Transverse colon (tissue), 4 donors: ENCODE measurements at regions not wholly inside any gene's neighbourhood (a gene's known extent, or its start where the extent isn't known, plus 50 kb on each side); places are given as distances from the start of the nearest gene placed in this dataset.

ENCODE experiments used
- DNase-seq: peaks from one replicate; pipeline ENCODE4 v3.0.0-alpha.2; 2019
- H3K27ac ChIP-seq, 4 donors: fragments of 200-600 bp; sonication (generic); 2 replicates each; pipeline ENCODE4 v1.5.1; 2016 to 2018; ENCODE audit warnings: inconsistent platforms in 4 of 4
- H3K27me3 ChIP-seq: fragments of 200-600 bp; sonication (generic); 2 replicates; pipeline ENCODE4 v1.5.1; 2017; ENCODE audit warnings: inconsistent platforms
- H3K36me3 ChIP-seq, 4 donors: fragments of 200-600 bp; sonication (generic); 2 replicates each; pipeline ENCODE4 v1.5.1; 2017 to 2019; ENCODE audit warnings: inconsistent platforms in 4 of 4
- H3K4me1 ChIP-seq, 4 donors: fragments of 200-600 bp; sonication (generic); 2 replicates each; pipeline ENCODE4 v1.5.1; 2017 to 2020; ENCODE audit warnings: inconsistent platforms in 4 of 4
- H3K4me3 ChIP-seq, 4 donors: fragments of 200-600 bp; sonication (generic); 1 replicate in 1 of 4; 2 replicates in 3 of 4; pipeline versions ENCODE4 v1.5.1 to v1.6.1; 2017 to 2019; ENCODE audit warnings: inconsistent platforms in 4 of 4
- H3K9me3 ChIP-seq, 2 donors: fragments of 200-600 bp; sonication (generic); 2 replicates each; pipeline ENCODE4 v1.5.1; 2017 to 2019; ENCODE audit warnings: inconsistent platforms in 2 of 2
- CTCF ChIP-seq, 5 experiments: fragments of 200-600 bp in 3 of 5; fragments of 450-650 bp in 2 of 5; sonication (generic) in 3 of 5; IDR thresholded peaks; 1 replicate in 2 of 5; 2 replicates in 3 of 5; pipeline ENCODE4 v1.5.1; 2016 to 2017; ENCODE audit warnings: antibody characterized with exemption in 5 of 5, inconsistent platforms in 3 of 5, mild to moderate bottlenecking in 2 of 5, moderate library complexity in 1 of 5
- EP300 ChIP-seq: sonication (generic); formaldehyde crosslinking; IDR thresholded peaks from one replicate; pipeline ENCODE4 v1.6.1; 2017; ENCODE audit warnings: antibody characterized with exemption, low read depth
- POLR2A ChIP-seq: fragments of 450-650 bp; IDR thresholded peaks from one replicate; pipeline ENCODE4 v1.6.1; 2016; ENCODE audit warnings: antibody characterized with exemption, mild to moderate bottlenecking, moderate library complexity
- POLR2AphosphoS5 ChIP-seq, 3 donors: sonication (generic); formaldehyde crosslinking; IDR thresholded peaks; one replicate each; pipeline ENCODE4 v1.6.1; 2016; ENCODE audit warnings: antibody characterized with exemption in 3 of 3
- WGBS, 2 donors: methylation state at CpG; one replicate each; pipeline ENCODE4 v1.1.5; 2018; ENCODE audit warnings: low coverage in 1 of 2; 5-methylcytosine and 5-hydroxymethylcytosine counted together
- in situ Hi-C, 4 donors: fragments of 200-750 bp; cut with MboI; loops; one replicate each; pipeline versions ENCODE4 v1.15.0 to v1.15.1; 2017; ENCODE audit warnings: low sequenced_read_pairs in 3 of 4, low pct_ligation_motif_present in 1 of 4, low pct_unique_long_range_greater_than_20kb in 1 of 4
- intact Hi-C: fragments of 100-400 bp; cut with DNase I; formaldehyde crosslinking; loops from one replicate; pipeline ENCODE4 v1.15.1; 2023; ENCODE audit warnings: low total_unique reads

- no peaks in the 10 kb centered on the region for H3K9me3 ChIP-seq
- TF ChIP-seq POLR2A (no peak), POLR2AphosphoS5 (IDR thresholded peaks at IDR 0.05) (no peak), EP300 (no peak), CTCF (IDR thresholded peaks at IDR 0.05) (no peak)
- 89 to 91% methylated on average over 14 to 26 of the region's 26 CpGs for WGBS, 2 donors
- no peak overlapping the region for H3K4me3 ChIP-seq
- H3K36me3 ChIP-seq, result no peaks in the 10 kb centered on the region
- DNase-seq, result no peak
- intact Hi-C loops (no loop called here), in situ Hi-C loops (no loop called here)
- H3K27ac ChIP-seq, result no peak overlapping the region
- no peaks in the 10 kb centered on the region for H3K27me3 ChIP-seq
- H3K4me1 ChIP-seq, result no peaks in the 10 kb centered on the region
Observed at GRCh38 chr2:241991299-241991698, 121.8 kb downstream of the RTP5 start.

- Histone ChIP-seq H3K27ac (no peak overlapping the region), H3K4me3 (no peak overlapping the region), H3K9me3 (no peaks in the 10 kb centered on the region), H3K4me1 (no peaks in the 10 kb centered on the region), H3K27me3 (no peaks in the 10 kb centered on the region), H3K36me3 (no peaks in the 10 kb centered on the region)
- no peak for DNase-seq
- in situ Hi-C loops (no loop called here), intact Hi-C loops (no loop called here)
- TF ChIP-seq POLR2A (no peak), POLR2AphosphoS5 (IDR thresholded peaks at IDR 0.05) (no peak), CTCF (IDR thresholded peaks at IDR 0.05) (no peak), EP300 (no peak)
- 89 to 93% methylated on average over 3 to 14 of the region's 14 CpGs for WGBS, 2 donors
Observed at GRCh38 chr2:241992753-241993152, 123.2 kb downstream of the RTP5 start.

- Histone ChIP-seq H3K27me3 (no peaks in the 10 kb centered on the region), H3K9me3 (no peaks in the 10 kb centered on the region), H3K4me1 (no peaks in the 10 kb centered on the region), H3K4me3 (no peak overlapping the region), H3K27ac (no peak overlapping the region), H3K36me3 (no peaks in the 10 kb centered on the region)
- no peak for DNase-seq
- 97% methylated on average over 16 of the region's 16 CpGs; no CpG with 5 or more reads in 1 of the 2 donors for WGBS, 2 donors
- intact Hi-C loops, result no loop called here
- TF ChIP-seq EP300, result no peak
- no peak for TF ChIP-seq CTCF (IDR thresholded peaks at IDR 0.05)
- TF ChIP-seq POLR2AphosphoS5 (IDR thresholded peaks at IDR 0.05), result no peak
- TF ChIP-seq POLR2A, result no peak
- in situ Hi-C loops, result no loop called here
Observed at GRCh38 chr2:241993386-241994005, 124.0 kb downstream of the RTP5 start.

GRCh38 chr2:241994086-241994485 is 124.6 kb downstream of the RTP5 start:
- Histone ChIP-seq H3K36me3 (no peaks in the 10 kb centered on the region), H3K9me3 (no peaks in the 10 kb centered on the region), H3K27me3 (peaks cover 2% of the 10 kb centered on the region), H3K4me3 (no peak overlapping the region), H3K4me1 (no peaks in the 10 kb centered on the region), H3K27ac (no peak overlapping the region)
- TF ChIP-seq EP300 (no peak), CTCF (IDR thresholded peaks at IDR 0.05) (no peak)
- WGBS, 2 donors, result 93% methylated on average over 12 of the region's 12 CpGs; no CpG with 5 or more reads in 1 of the 2 donors
- no peak for DNase-seq
- in situ Hi-C loops, result no loop called here
- intact Hi-C loops, result no loop called here
